ENCODE measurements at regions not wholly inside any gene's neighbourhood (a gene's known extent, or its start where the extent isn't known, plus 50 kb on each side); places are given as distances from the start of the nearest gene placed in this dataset.

DNA sequence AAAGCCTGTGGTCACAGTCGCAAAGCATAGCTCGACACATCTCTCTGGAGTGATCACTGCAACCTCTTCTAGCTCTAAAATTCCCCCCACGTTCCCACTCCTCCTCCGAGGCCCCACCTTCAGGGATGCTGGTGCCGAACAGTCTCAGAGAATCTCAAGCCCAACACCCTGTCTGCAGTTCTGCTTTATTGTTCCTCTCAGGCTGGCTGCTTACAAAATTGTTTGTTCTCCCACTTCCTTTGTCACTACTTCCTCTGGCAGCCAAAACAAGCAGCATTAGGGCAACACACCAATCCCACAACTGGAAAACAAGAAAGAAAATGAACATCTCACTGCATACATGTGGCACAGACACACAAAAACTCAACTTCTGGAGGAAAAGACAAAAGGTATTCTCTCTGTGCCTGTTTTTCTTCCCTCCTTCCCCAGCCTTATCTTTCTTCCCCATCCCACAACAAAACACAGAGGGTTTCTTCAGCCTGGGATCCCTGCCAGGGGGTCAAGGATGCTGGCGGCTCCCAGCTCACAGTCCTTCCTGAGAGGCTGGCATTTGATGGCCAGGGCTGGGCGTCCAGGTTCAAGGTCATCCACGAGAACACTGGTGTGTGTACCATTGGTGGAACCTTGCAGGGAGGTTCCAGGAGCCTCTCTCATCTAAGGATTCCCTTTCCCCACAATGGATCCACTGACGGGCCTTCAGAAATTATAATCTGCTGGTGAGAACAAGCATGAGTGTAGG lies 108.4 kb downstream of the TMCO5A start:
- no peak for TF ChIP-seq POLR2A (IDR thresholded peaks at IDR 0.05)
- TF ChIP-seq, protein P1, sequence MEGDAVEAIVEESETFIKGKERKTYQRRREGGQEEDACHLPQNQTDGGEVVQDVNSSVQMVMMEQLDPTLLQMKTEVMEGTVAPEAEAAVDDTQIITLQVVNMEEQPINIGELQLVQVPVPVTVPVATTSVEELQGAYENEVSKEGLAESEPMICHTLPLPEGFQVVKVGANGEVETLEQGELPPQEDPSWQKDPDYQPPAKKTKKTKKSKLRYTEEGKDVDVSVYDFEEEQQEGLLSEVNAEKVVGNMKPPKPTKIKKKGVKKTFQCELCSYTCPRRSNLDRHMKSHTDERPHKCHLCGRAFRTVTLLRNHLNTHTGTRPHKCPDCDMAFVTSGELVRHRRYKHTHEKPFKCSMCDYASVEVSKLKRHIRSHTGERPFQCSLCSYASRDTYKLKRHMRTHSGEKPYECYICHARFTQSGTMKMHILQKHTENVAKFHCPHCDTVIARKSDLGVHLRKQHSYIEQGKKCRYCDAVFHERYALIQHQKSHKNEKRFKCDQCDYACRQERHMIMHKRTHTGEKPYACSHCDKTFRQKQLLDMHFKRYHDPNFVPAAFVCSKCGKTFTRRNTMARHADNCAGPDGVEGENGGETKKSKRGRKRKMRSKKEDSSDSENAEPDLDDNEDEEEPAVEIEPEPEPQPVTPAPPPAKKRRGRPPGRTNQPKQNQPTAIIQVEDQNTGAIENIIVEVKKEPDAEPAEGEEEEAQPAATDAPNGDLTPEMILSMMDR (IDR thresholded peaks at IDR 0.05 in 8 of 11, conservative IDR thresholded peaks at IDR 0.05 in 3 of 11) = no peak
- peak in 2 of 3 donors; percentile 43 to 55 for TF ChIP-seq POLR2AphosphoS5 (IDR thresholded peaks at IDR 0.05)

Data from spleen (tissue), 7 donors.